MM.1S (cell line): ENCODE measurements at regions not wholly inside any gene's neighbourhood (a gene's known extent, or its start where the extent isn't known, plus 50 kb on each side); places are given as distances from the start of the nearest gene placed in this dataset.
"Not testable (repeated sequence)": the region's sequence is repeated elsewhere in the genome, so short reads cannot be mapped to it uniquely, and the experiment has no call there.

ENCODE experiments used
- EZH2 ChIP-seq: fragments of 300-600 bp; sonication (generic); optimal IDR thresholded peaks from 2 replicates; pipeline ENCODE3; 2017; ENCODE audit warnings: low read depth, mild to moderate bottlenecking, antibody characterized with exemption, low read length, mixed read lengths
- EZH2phosphoT487 ChIP-seq: fragments of 300-600 bp; sonication (generic); IDR thresholded peaks from 2 replicates; pipeline ENCODE4 v1.6.1; 2018; ENCODE audit warnings: antibody characterized with exemption, low read length
- TF ChIP-seq, protein P1 (sequence below): fragments of 300-600 bp; sonication (generic); IDR thresholded peaks from 2 replicates; pipeline ENCODE4 v1.5.1; 2016; ENCODE audit warnings: antibody characterized with exemption, low read length, mixed read lengths

GRCh38 chr7:46088486-46088885 is 167.4 kb upstream of the IGFBP3 start:
- TF ChIP-seq, protein P1, sequence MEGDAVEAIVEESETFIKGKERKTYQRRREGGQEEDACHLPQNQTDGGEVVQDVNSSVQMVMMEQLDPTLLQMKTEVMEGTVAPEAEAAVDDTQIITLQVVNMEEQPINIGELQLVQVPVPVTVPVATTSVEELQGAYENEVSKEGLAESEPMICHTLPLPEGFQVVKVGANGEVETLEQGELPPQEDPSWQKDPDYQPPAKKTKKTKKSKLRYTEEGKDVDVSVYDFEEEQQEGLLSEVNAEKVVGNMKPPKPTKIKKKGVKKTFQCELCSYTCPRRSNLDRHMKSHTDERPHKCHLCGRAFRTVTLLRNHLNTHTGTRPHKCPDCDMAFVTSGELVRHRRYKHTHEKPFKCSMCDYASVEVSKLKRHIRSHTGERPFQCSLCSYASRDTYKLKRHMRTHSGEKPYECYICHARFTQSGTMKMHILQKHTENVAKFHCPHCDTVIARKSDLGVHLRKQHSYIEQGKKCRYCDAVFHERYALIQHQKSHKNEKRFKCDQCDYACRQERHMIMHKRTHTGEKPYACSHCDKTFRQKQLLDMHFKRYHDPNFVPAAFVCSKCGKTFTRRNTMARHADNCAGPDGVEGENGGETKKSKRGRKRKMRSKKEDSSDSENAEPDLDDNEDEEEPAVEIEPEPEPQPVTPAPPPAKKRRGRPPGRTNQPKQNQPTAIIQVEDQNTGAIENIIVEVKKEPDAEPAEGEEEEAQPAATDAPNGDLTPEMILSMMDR: not testable (repeated sequence)
- TF ChIP-seq EZH2phosphoT487, EZH2: not testable (repeated sequence)
